Activated CD4-positive, alpha-beta T cell treated with anti-CD3 and anti-CD28 coated beads for 4 hours (primary cell): ENCODE measurements at regions not wholly inside any gene's neighbourhood (a gene's known extent, or its start where the extent isn't known, plus 50 kb on each side); places are given as distances from the start of the nearest gene placed in this dataset.

Source experiments
- DNase-seq, 2 donors: peaks; one replicate each; pipeline ENCODE4 v3.0.0-alpha.2; 2020

- DNase-seq, result no peak
Measured at GRCh38 chr18:11307716-11308115, 158.3 kb upstream of the PIEZO2 start.

- no peak for DNase-seq
Measured at GRCh38 chr18:11305507-11305906, 156.1 kb upstream of the PIEZO2 start.

- DNase-seq, result no peak
Measured at GRCh38 chr18:11304928-11305327, 155.6 kb upstream of the PIEZO2 start.

GRCh38 chr18:11296946-11297345 lies 147.6 kb upstream of the PIEZO2 start:
- no peak for DNase-seq

GRCh38 chr18:11293794-11294193 lies 144.4 kb upstream of the PIEZO2 start:
- DNase-seq, result no peak

GRCh38 chr18:11290786-11291185 lies 141.4 kb upstream of the PIEZO2 start:
- no peak for DNase-seq

GRCh38 chr18:11289248-11289647 lies 139.9 kb upstream of the PIEZO2 start:
- no peak for DNase-seq

- DNase-seq, result no peak
Measured at GRCh38 chr18:11288401-11288800, 139.0 kb upstream of the PIEZO2 start.

- no peak for DNase-seq
Measured at GRCh38 chr18:11286431-11286830, 137.1 kb upstream of the PIEZO2 start.

GRCh38 chr18:11284811-11285210 lies 135.4 kb upstream of the PIEZO2 start:
- DNase-seq, result no peak

- DNase-seq, result no peak
Measured at GRCh38 chr18:11284349-11284748, 135.0 kb upstream of the PIEZO2 start.

- no peak for DNase-seq
Measured at GRCh38 chr18:11283479-11284161, 134.3 kb upstream of the PIEZO2 start.

- no peak for DNase-seq
Measured at GRCh38 chr18:11279461-11279860, 130.1 kb upstream of the PIEZO2 start.

- no peak for DNase-seq
Measured at GRCh38 chr18:11276678-11277077, 127.3 kb upstream of the PIEZO2 start.

GRCh38 chr18:11274144-11274794 lies 124.9 kb upstream of the PIEZO2 start:
- DNase-seq, result no peak

- no peak for DNase-seq
Measured at GRCh38 chr18:11272516-11272915, 123.1 kb upstream of the PIEZO2 start.

GRCh38 chr18:11271954-11272353 lies 122.6 kb upstream of the PIEZO2 start:
- no peak for DNase-seq

GRCh38 chr18:11269257-11269656 lies 119.9 kb upstream of the PIEZO2 start:
- DNase-seq, result no peak

- DNase-seq, result no peak
Measured at GRCh38 chr18:11268741-11269233, 119.4 kb upstream of the PIEZO2 start.

- DNase-seq, result no peak
Measured at GRCh38 chr18:11268153-11268552, 118.8 kb upstream of the PIEZO2 start.

- no peak for DNase-seq
Measured at GRCh38 chr18:11266781-11267480, 117.6 kb upstream of the PIEZO2 start.

- DNase-seq, result no peak
Measured at GRCh38 chr18:11261486-11261885, 112.1 kb upstream of the PIEZO2 start.

- no peak for DNase-seq
Measured at GRCh38 chr18:11260961-11261461, 111.6 kb upstream of the PIEZO2 start.
